Activated CD4-positive, alpha-beta T cell treated with anti-CD3 and anti-CD28 coated beads, Interleukin-2, amount 10 ng/mL, durations not matched to agents 7 days and 5 days (primary cell): ENCODE measurements at regions not wholly inside any gene's neighbourhood (a gene's known extent, or its start where the extent isn't known, plus 50 kb on each side); places are given as distances from the start of the nearest gene placed in this dataset.

Experiments used
- CTCF ChIA-PET: fragments of 350-600 bp; sonication (Branson Sonifier 250); formaldehyde crosslinking; loops from one replicate; lab custom pipeline; 2021; ENCODE audit warnings: antibody characterized with exemption; lab: Charles Lee
- POLR2A ChIA-PET: fragments of 350-600 bp; sonication (Branson Sonifier 250); formaldehyde crosslinking; loops from one replicate; lab custom pipeline; 2021; ENCODE audit warnings: antibody characterized with exemption; lab: Charles Lee
- DNase-seq: peaks from one replicate; pipeline ENCODE4 v3.0.0-alpha.2; 2020
- H3K27ac Mint-ChIP-seq: one replicate; pipeline ENCODE4 v1.8.0; 2021; ENCODE audit warnings: mild to moderate bottlenecking, moderate library complexity, mixed read lengths
- H3K27me3 Mint-ChIP-seq: one replicate; pipeline ENCODE4 v1.8.0; 2021; ENCODE audit warnings: mixed read lengths
- H3K36me3 Mint-ChIP-seq: one replicate; pipeline ENCODE4 v1.8.0; 2021; ENCODE audit warnings: low read depth, mixed read lengths
- H3K4me1 Mint-ChIP-seq: one replicate; pipeline ENCODE4 v1.8.0; 2021; ENCODE audit warnings: mixed read lengths
- H3K4me3 Mint-ChIP-seq: one replicate; pipeline ENCODE4 v1.8.0; 2021; ENCODE audit warnings: mild to moderate bottlenecking, moderate library complexity, mixed read lengths
- H3K9me3 Mint-ChIP-seq: one replicate; pipeline ENCODE4 v1.8.0; 2021; ENCODE audit warnings: mixed read lengths

- H3K27ac Mint-ChIP-seq = no peak overlapping the region
- POLR2A ChIA-PET = no interaction called here
- CTCF ChIA-PET = no interaction called here
- no peak overlapping the region for H3K4me3 Mint-ChIP-seq
- no peaks in the 10 kb centered on the region for H3K27me3 Mint-ChIP-seq
- H3K9me3 Mint-ChIP-seq = no peaks in the 10 kb centered on the region
- no peak for DNase-seq
- no peaks in the 10 kb centered on the region for H3K36me3 Mint-ChIP-seq
- H3K4me1 Mint-ChIP-seq = no peaks in the 10 kb centered on the region
Measured at GRCh38 chr6:1022719-1023118, 289.2 kb upstream of the FOXQ1 start.

- no peaks in the 10 kb centered on the region for H3K4me1 Mint-ChIP-seq
- DNase-seq = no peak
- ChIA-PET POLR2A (no interaction called here), CTCF (no interaction called here)
- H3K27ac Mint-ChIP-seq = no peak overlapping the region
- H3K4me3 Mint-ChIP-seq = no peak overlapping the region
- no peaks in the 10 kb centered on the region for H3K27me3 Mint-ChIP-seq
- H3K9me3 Mint-ChIP-seq = no peaks in the 10 kb centered on the region
- no peaks in the 10 kb centered on the region for H3K36me3 Mint-ChIP-seq
Measured at GRCh38 chr6:1020837-1021236, 291.1 kb upstream of the FOXQ1 start.

- ChIA-PET CTCF (no interaction called here), POLR2A (no interaction called here)
- Mint-ChIP-seq H3K27ac (no peak overlapping the region), H3K9me3 (no peaks in the 10 kb centered on the region), H3K4me1 (no peaks in the 10 kb centered on the region), H3K27me3 (no peaks in the 10 kb centered on the region), H3K36me3 (no peaks in the 10 kb centered on the region), H3K4me3 (no peak overlapping the region)
- DNase-seq = no peak
Measured at GRCh38 chr6:1020133-1020532, 291.8 kb upstream of the FOXQ1 start.

GRCh38 chr6:1018041-1018440, 293.9 kb upstream of the FOXQ1 start:
- Mint-ChIP-seq H3K36me3 (no peaks in the 10 kb centered on the region), H3K4me3 (no peak overlapping the region), H3K4me1 (no peaks in the 10 kb centered on the region), H3K27me3 (peaks cover 2% of the 10 kb centered on the region), H3K27ac (no peak overlapping the region), H3K9me3 (no peaks in the 10 kb centered on the region)
- CTCF ChIA-PET = no interaction called here
- no peak for DNase-seq
- POLR2A ChIA-PET = interaction anchor here (0.7 kb wide), 1 partner anchor 341 kb away, joined by 3 read pairs; no protein-coding TSS in a partner anchor

GRCh38 chr6:1016329-1017302, 295.3 kb upstream of the FOXQ1 start:
- Mint-ChIP-seq H3K4me3 (no peak overlapping the region), H3K4me1 (no peaks in the 10 kb centered on the region), H3K9me3 (no peaks in the 10 kb centered on the region), H3K27ac (no peak overlapping the region), H3K27me3 (peaks cover 2% of the 10 kb centered on the region), H3K36me3 (no peaks in the 10 kb centered on the region)
- ChIA-PET CTCF (no interaction called here), POLR2A (no interaction called here)
- DNase-seq = no peak

DNA sequence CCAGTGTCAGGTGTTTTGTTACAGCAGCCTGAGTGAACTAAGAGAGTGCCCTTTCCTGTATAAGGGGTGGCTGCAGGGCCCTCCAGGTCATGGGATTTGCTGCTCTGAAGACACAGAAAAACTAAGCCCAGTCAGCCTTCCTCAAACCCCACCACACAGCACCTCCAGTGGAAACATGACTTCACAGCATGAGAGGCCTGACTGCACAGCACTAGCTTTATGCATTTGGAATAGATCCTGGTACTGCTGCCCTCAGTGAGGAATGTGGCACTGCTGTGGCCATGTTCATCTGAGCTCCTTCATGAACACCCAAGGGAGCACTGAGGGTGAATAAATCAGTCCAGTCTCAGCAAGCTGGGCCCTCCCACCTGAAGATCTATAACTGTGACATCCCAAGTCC, 296.1 kb upstream of the FOXQ1 start:
- ChIA-PET CTCF (no interaction called here), POLR2A (no interaction called here)
- Mint-ChIP-seq H3K4me3 (no peak overlapping the region), H3K4me1 (no peaks in the 10 kb centered on the region), H3K27ac (no peak overlapping the region), H3K9me3 (no peaks in the 10 kb centered on the region), H3K27me3 (peaks cover 2% of the 10 kb centered on the region), H3K36me3 (no peaks in the 10 kb centered on the region)
- DNase-seq = no peak

DNA sequence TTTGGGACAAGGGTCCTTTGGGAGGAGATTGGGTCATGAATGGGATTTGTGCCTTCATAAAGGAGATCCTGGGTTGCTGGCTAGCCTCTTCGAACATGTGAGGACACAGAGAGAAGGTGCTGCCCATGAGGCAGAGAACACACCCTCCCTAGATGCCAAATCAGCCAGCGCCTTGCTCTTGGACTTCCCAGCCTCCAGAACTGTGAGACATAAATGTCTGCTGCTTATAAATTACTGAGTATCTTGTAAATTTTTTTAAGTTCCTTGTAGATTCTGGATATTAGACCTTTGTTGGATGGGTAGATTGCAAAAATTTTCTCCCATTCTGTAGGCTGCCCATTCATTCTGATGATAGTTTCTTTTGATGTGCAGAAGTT, 297.5 kb upstream of the FOXQ1 start:
- Mint-ChIP-seq H3K4me1 (no peaks in the 10 kb centered on the region), H3K9me3 (no peaks in the 10 kb centered on the region), H3K36me3 (no peaks in the 10 kb centered on the region), H3K27me3 (peaks cover 2% of the 10 kb centered on the region), H3K4me3 (no peak overlapping the region), H3K27ac (no peak overlapping the region)
- CTCF ChIA-PET = no interaction called here
- POLR2A ChIA-PET = no interaction called here
- no peak for DNase-seq

GRCh38 chr6:1013656-1014430, 298.1 kb upstream of the FOXQ1 start:
- H3K27me3 Mint-ChIP-seq = peaks cover 4% of the 10 kb centered on the region
- no peak overlapping the region for H3K4me3 Mint-ChIP-seq
- no peaks in the 10 kb centered on the region for H3K4me1 Mint-ChIP-seq
- no peak overlapping the region for H3K27ac Mint-ChIP-seq
- ChIA-PET POLR2A (no interaction called here), CTCF (interaction anchor here (0.6 kb wide), 1 partner anchor 510 kb away, joined by 4 read pairs; no protein-coding TSS in a partner anchor)
- no peaks in the 10 kb centered on the region for H3K36me3 Mint-ChIP-seq
- DNase-seq = no peak
- no peaks in the 10 kb centered on the region for H3K9me3 Mint-ChIP-seq

DNA sequence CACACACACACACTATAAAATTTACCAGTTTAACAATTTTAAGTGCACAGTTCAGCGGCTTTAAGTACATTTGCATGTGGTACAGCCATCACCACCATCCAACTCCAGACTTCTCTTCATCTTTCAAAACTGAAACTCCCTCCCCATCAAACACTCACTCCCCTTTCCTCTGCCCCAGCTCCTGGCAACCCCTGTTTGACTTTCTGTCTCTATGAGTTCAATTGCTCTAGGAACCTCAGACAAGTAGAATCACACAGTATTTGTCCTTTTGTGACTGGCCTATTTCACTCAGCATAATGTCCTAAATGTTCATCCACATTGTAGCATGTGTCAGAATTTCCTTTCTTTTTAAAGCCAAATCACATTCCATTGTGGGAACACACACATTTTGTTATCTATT, 302.8 kb upstream of the FOXQ1 start:
- Mint-ChIP-seq H3K27ac (no peak overlapping the region), H3K27me3 (peaks cover 9% of the 10 kb centered on the region)
- CTCF ChIA-PET = no interaction called here

GRCh38 chr6:1007159-1007558, 304.7 kb upstream of the FOXQ1 start:
- Mint-ChIP-seq H3K27ac (no peak overlapping the region), H3K36me3 (no peaks in the 10 kb centered on the region), H3K9me3 (no peaks in the 10 kb centered on the region), H3K4me3 (no peak overlapping the region), H3K27me3 (peaks cover 7% of the 10 kb centered on the region), H3K4me1 (no peaks in the 10 kb centered on the region)
- ChIA-PET POLR2A (no interaction called here), CTCF (no interaction called here)
- no peak for DNase-seq

More for the DNA sequence above, 302.8 kb upstream of the FOXQ1 start:
- Mint-ChIP-seq H3K4me1 (no peaks in the 10 kb centered on the region), H3K9me3 (no peaks in the 10 kb centered on the region), H3K36me3 (no peaks in the 10 kb centered on the region), H3K4me3 (no peak overlapping the region)
- DNase-seq = no peak
- POLR2A ChIA-PET = no interaction called here

DNA sequence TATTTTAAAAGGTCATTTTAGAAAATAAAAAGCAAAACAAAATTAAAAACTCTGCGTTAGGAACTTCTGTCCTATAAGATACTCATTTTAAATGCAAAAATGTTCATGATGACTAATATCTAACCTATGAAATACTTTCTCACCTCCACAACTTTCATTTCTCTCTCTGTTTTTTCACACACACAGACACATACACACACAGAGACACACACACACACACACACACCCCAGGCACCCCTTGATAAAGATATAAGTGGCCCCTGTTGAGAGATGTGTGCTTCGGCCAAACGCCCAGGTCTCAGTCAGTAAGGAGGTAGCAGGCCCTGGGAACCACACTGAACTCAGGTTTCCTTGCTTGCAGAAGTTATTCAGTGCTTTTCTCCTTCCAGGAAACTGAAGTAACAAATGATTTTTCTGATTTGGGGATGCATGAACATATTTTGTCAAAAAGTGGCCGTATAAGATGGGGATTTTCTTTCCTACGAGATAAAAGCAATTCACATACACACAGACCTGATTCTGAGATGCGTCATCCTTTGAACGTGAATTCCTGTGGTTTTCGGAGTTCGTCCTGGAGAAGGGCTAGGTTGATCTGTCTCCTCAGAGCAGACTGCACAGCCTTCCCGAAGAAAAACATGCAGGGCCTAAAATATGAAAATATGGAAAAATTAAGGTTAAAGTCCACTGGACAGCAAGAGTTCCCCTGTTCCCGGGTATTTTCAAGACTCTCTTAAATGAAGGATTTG, 306.8 kb upstream of the FOXQ1 start:
- H3K36me3 Mint-ChIP-seq = no peaks in the 10 kb centered on the region
- POLR2A ChIA-PET = no interaction called here
- no peak for DNase-seq

DNA sequence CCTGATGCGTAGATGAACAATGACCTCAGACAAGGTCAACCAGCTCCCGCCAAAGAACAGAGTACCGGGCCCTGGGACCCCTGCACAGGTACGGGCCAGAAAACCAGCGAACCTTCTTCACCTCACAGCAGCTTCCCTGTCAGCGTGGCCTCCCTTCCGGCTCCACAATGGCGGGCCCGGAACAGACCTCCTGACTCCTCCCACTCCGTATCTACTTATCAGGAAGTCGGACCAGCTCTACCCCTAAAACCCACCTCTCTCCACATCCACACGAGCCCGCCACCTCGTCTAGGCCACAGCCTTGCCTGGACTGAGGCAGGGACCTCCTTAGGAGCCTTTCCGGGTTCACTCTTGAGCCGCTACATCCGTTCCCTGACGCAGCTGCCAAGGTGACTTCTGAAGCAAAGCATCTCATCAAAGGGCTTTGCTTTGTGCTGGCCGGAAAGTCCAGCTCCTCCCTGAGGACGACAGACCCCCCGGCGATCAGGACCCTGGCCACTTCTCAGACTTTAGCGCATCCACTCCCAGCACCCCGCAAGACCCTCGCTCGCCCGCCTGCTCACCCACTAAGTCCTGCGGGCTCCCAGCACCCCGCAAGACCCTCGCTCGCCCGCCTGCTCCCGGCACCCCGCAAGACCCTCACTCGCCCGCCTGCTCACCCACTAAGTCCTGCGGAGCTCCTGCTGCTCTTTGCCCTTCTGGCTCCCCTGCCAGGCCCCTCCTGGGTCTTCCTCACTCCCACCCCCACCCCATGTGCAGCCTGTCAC, 308.3 kb upstream of the FOXQ1 start:
- peaks cover 5% of the 10 kb centered on the region for H3K27me3 Mint-ChIP-seq
- CTCF ChIA-PET = no interaction called here
- no peaks in the 10 kb centered on the region for H3K4me1 Mint-ChIP-seq
- no peak for DNase-seq
- H3K27ac Mint-ChIP-seq = no peak overlapping the region
- H3K4me3 Mint-ChIP-seq = no peak overlapping the region
- POLR2A ChIA-PET = no interaction called here
- no peaks in the 10 kb centered on the region for H3K36me3 Mint-ChIP-seq
- no peaks in the 10 kb centered on the region for H3K9me3 Mint-ChIP-seq

More for the DNA sequence above, 306.8 kb upstream of the FOXQ1 start:
- H3K27me3 Mint-ChIP-seq = peaks cover 7% of the 10 kb centered on the region
- H3K27ac Mint-ChIP-seq = no peak overlapping the region
- CTCF ChIA-PET = no interaction called here
- no peaks in the 10 kb centered on the region for H3K9me3 Mint-ChIP-seq
- no peaks in the 10 kb centered on the region for H3K4me1 Mint-ChIP-seq
- H3K4me3 Mint-ChIP-seq = no peak overlapping the region
